GM23338 (cell line): ENCODE measurements at regions not wholly inside any gene's neighbourhood (a gene's known extent, or its start where the extent isn't known, plus 50 kb on each side); places are given as distances from the start of the nearest gene placed in this dataset.

Experiments
- ATAC-seq: fragments of 200-7000 bp; cut with Tn5 transposase; 3 replicates; pipeline ENCODE4 v1.9.1; 2020
- DNase-seq: peaks from one replicate; pipeline ENCODE4 v3.0.0-alpha.2; 2015; ENCODE audit warnings: low spot score
- H2AFZ ChIP-seq: fragments of 200-600 bp; sonication (generic); 2 replicates; pipeline ENCODE4 v1.8.0; 2016; ENCODE audit warnings: antibody characterized with exemption, mild to moderate bottlenecking, moderate library complexity
- H3F3A ChIP-seq: fragments of 200-600 bp; sonication (generic); replicated peaks from 2 replicates; pipeline ENCODE4 v1.8.0; 2017; ENCODE audit warnings: antibody characterized with exemption, mixed run types, low read depth
- H3K27ac ChIP-seq: fragments of 200-600 bp; sonication (generic); 2 replicates; pipeline ENCODE4 v1.6.1; 2016; ENCODE audit warnings: low read depth
- H3K27me3 ChIP-seq: fragments of 200-600 bp; sonication (generic); 2 replicates; pipeline ENCODE4 v1.8.0; 2016; ENCODE audit warnings: mild to moderate bottlenecking, mixed run types, moderate library complexity; ENCODE audit not compliant: insufficient read depth
- H3K36me3 ChIP-seq: fragments of 200-600 bp; sonication (generic); 2 replicates; pipeline ENCODE4 v1.8.0; 2016; ENCODE audit warnings: mild to moderate bottlenecking; ENCODE audit not compliant: insufficient read depth
- H3K4me1 ChIP-seq: fragments of 200-600 bp; sonication (generic); 2 replicates; pipeline ENCODE4 v1.8.0; 2016; ENCODE audit warnings: mild to moderate bottlenecking, moderate library complexity; ENCODE audit not compliant: insufficient read depth
- H3K4me2 ChIP-seq: fragments of 200-600 bp; sonication (generic); 2 replicates; pipeline ENCODE4 v1.7.1; 2017; ENCODE audit warnings: mixed run types
- H3K4me3 ChIP-seq: fragments of 200-600 bp; sonication (generic); 2 replicates; pipeline ENCODE4 v1.6.1; 2016; ENCODE audit warnings: mixed run types
- H3K79me2 ChIP-seq: fragments of 200-600 bp; sonication (generic); replicated peaks from 2 replicates; pipeline ENCODE4 v1.8.0; 2017; ENCODE audit warnings: mild to moderate bottlenecking; ENCODE audit not compliant: insufficient read depth
- H3K9me2 ChIP-seq: fragments of 200-600 bp; sonication (generic); 2 replicates; pipeline ENCODE4 v1.8.0; 2017; ENCODE audit not compliant: insufficient read depth
- H4K20me1 ChIP-seq: fragments of 200-600 bp; sonication (generic); replicated peaks from 2 replicates; pipeline ENCODE4 v1.8.0; 2017; ENCODE audit warnings: mild to moderate bottlenecking; ENCODE audit not compliant: insufficient read depth
- H3K27ac Mint-ChIP-seq: 2 replicates; pipeline ENCODE4 v1.8.0; 2020; ENCODE audit warnings: inconsistent platforms, mild to moderate bottlenecking, moderate library complexity, mixed read lengths
- H3K27me3 Mint-ChIP-seq: 3 replicates; pipeline ENCODE4 v1.8.0; 2022; ENCODE audit warnings: low read depth, mild to moderate bottlenecking, moderate library complexity, mixed read lengths, inconsistent platforms; ENCODE audit not compliant: insufficient read depth, poor library complexity
- H3K36me3 Mint-ChIP-seq: 3 replicates; pipeline ENCODE4 v1.8.0; 2021; ENCODE audit warnings: low read depth, mild to moderate bottlenecking, inconsistent platforms, moderate library complexity, mixed read lengths
- H3K4me1 Mint-ChIP-seq: 3 replicates; pipeline ENCODE4 v1.8.0; 2020; ENCODE audit warnings: mild to moderate bottlenecking, inconsistent platforms, mixed read lengths
- H3K4me3 Mint-ChIP-seq: 3 replicates; pipeline ENCODE4 v1.8.0; 2021; ENCODE audit warnings: moderate library complexity, mild to moderate bottlenecking, inconsistent platforms, mixed read lengths
- H3K9me3 Mint-ChIP-seq: 3 replicates; pipeline ENCODE4 v1.8.0; 2020; ENCODE audit warnings: moderate library complexity, mild to moderate bottlenecking, inconsistent platforms, mixed read lengths
- CREB1 ChIP-seq: fragments of 250-450 bp; sonication (Bioruptor Pico); IDR thresholded peaks from 2 replicates; pipeline ENCODE4 v1.5.0; 2020; ENCODE audit warnings: low read depth, mild to moderate bottlenecking, moderate library complexity
- EZH2phosphoT487 ChIP-seq: fragments of 200-600 bp; sonication (generic); IDR thresholded peaks from one replicate; pipeline ENCODE4 v1.8.1; 2018; ENCODE audit warnings: antibody characterized with exemption; ENCODE audit not compliant: unreplicated experiment
- JUNB ChIP-seq: IDR thresholded peaks from one replicate; pipeline ENCODE4 v1.6.1; 2016; ENCODE audit warnings: antibody characterized with exemption; ENCODE audit not compliant: unreplicated experiment
- NANOG ChIP-seq: IDR thresholded peaks from 2 replicates; pipeline ENCODE4 v1.6.1; 2016; ENCODE audit warnings: antibody characterized with exemption, borderline replicate concordance
- POLR2AphosphoS5 ChIP-seq: IDR thresholded peaks from 2 replicates; pipeline ENCODE4 v1.6.1; 2016; ENCODE audit warnings: antibody characterized with exemption, low read depth
- STAT1 ChIP-seq: IDR thresholded peaks from one replicate; pipeline ENCODE4 v1.6.1; 2016; ENCODE audit warnings: antibody characterized with exemption; ENCODE audit not compliant: unreplicated experiment
- ZNF114 ChIP-seq: fragments of 250-450 bp; sonication (Bioruptor Pico); IDR thresholded peaks from 2 replicates; pipeline ENCODE4 v1.5.0; 2020; ENCODE audit warnings: mild to moderate bottlenecking, moderate library complexity
- ZNF331 ChIP-seq: fragments of 250-450 bp; sonication (Bioruptor Pico); IDR thresholded peaks from 2 replicates; pipeline ENCODE4 v1.5.0; 2020; ENCODE audit warnings: low read depth, mild to moderate bottlenecking, moderate library complexity
- ZNF462 ChIP-seq: fragments of 250-450 bp; sonication (Bioruptor Pico); IDR thresholded peaks from 2 replicates; pipeline ENCODE4 v1.5.0; 2020; ENCODE audit warnings: mild to moderate bottlenecking, moderate library complexity
- TF ChIP-seq, protein P1 (sequence below), 2 experiments: fragments of 200-600 bp in 1 of 2; sonication (generic) in 1 of 2; conservative IDR thresholded peaks; 2 replicates each; pipeline versions ENCODE4 v1.5.1 to v1.6.1; 2016 to 2017; ENCODE audit warnings: antibody characterized with exemption in 2 of 2, low read depth in 2 of 2, mild to moderate bottlenecking in 2 of 2, moderate library complexity in 1 of 2

DNA sequence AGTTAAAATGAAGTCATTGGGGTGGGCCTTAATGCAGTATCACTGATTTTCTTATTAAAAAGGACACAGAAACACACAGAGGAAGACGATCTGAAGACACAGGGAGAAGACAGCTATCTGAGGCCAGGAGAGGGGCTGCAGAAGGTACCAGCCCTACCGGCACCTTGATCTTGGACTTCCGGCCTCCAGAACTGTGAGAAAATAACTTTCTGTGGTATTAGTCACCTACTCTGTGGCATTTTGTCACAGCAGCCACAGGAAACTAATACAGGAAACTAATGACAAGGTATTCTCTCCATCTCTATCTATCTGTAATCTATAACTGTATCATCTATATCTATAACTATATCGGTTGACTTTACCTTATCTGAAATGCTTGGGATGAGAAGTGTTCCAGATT is 1149.5 kb downstream of the BCL11B start:
- Mint-ChIP-seq H3K27ac (no peak overlapping the region), H3K4me1 (no peaks in the 10 kb centered on the region), H3K27me3 (no peaks in the 10 kb centered on the region), H3K4me3 (no peak overlapping the region), H3K9me3 (peaks cover 7% of the 10 kb centered on the region), H3K36me3 (peaks cover 4% of the 10 kb centered on the region; the same call in 1 of the 3 replicates)
- Histone ChIP-seq H3K4me1 (no peaks in the 10 kb centered on the region), H3K27me3 (no peaks in the 10 kb centered on the region), H2AFZ (no peak overlapping the region), H3K9me2 (no peaks in the 10 kb centered on the region), H3K4me3 (no peak overlapping the region), H3K27ac (no peak overlapping the region), H4K20me1 (no peaks in the 10 kb centered on the region), H3K36me3 (no peaks in the 10 kb centered on the region), H3K79me2 (no peaks in the 10 kb centered on the region), H3F3A (no peaks in the 10 kb centered on the region), H3K4me2 (no peak overlapping the region)
- DNase-seq (no peak), ATAC-seq (no peak)
- TF ChIP-seq JUNB (no peak), EZH2phosphoT487 (no peak), STAT1 (no peak), POLR2AphosphoS5 (no peak), CREB1 (CRISPR knock-in tag) (no peak), NANOG (no peak)
- TF ChIP-seq, protein P1, sequence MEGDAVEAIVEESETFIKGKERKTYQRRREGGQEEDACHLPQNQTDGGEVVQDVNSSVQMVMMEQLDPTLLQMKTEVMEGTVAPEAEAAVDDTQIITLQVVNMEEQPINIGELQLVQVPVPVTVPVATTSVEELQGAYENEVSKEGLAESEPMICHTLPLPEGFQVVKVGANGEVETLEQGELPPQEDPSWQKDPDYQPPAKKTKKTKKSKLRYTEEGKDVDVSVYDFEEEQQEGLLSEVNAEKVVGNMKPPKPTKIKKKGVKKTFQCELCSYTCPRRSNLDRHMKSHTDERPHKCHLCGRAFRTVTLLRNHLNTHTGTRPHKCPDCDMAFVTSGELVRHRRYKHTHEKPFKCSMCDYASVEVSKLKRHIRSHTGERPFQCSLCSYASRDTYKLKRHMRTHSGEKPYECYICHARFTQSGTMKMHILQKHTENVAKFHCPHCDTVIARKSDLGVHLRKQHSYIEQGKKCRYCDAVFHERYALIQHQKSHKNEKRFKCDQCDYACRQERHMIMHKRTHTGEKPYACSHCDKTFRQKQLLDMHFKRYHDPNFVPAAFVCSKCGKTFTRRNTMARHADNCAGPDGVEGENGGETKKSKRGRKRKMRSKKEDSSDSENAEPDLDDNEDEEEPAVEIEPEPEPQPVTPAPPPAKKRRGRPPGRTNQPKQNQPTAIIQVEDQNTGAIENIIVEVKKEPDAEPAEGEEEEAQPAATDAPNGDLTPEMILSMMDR (conservative IDR thresholded peaks at IDR 0.05; ENCODE audit: low read depth in 2 of 2) = no peak

DNA sequence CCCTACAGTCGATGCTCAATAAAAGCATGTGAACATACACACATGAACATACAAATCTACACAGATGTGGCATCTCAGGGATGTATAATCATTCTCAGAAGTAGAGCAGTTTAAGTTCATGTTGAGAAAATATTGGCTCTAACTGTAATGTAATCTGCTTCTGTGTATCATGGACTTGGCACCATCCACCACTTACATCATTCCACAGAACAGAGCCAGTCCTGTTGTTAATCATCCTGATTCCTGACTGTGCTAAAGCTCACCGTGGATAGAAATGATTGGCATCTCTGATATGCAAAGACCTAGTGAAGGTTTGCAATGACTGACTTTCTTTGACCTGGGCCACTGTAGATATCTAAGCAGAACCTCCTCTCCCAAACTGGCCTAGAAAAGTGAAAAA is 1141.3 kb downstream of the BCL11B start:
- Histone ChIP-seq H3K4me1 (no peaks in the 10 kb centered on the region), H3K36me3 (no peaks in the 10 kb centered on the region), H3K4me3 (no peak overlapping the region), H3K79me2 (no peaks in the 10 kb centered on the region), H3K9me2 (no peaks in the 10 kb centered on the region), H3K4me2 (no peak overlapping the region), H3F3A (no peaks in the 10 kb centered on the region), H4K20me1 (no peaks in the 10 kb centered on the region), H3K27me3 (no peaks in the 10 kb centered on the region), H2AFZ (no peak overlapping the region), H3K27ac (no peak overlapping the region)
- no peaks in the 10 kb centered on the region for H3K36me3 Mint-ChIP-seq
- TF ChIP-seq ZNF462 = no peak
- no peak for TF ChIP-seq STAT1
- TF ChIP-seq ZNF331 (CRISPR knock-in tag) = no peak
- no peak for TF ChIP-seq ZNF114
- TF ChIP-seq CREB1 (CRISPR knock-in tag) = no peak
- TF ChIP-seq EZH2phosphoT487 = no peak
- no peaks in the 10 kb centered on the region for H3K27me3 Mint-ChIP-seq
- ATAC-seq (no peak), DNase-seq (no peak)
- no peaks in the 10 kb centered on the region; the same call in 2 of the 3 replicates for H3K4me1 Mint-ChIP-seq
- no peak overlapping the region for H3K27ac Mint-ChIP-seq
- no peaks in the 10 kb centered on the region for H3K9me3 Mint-ChIP-seq
- no peak overlapping the region for H3K4me3 Mint-ChIP-seq
